Ovary (tissue), 7 donors: ENCODE measurements at regions not wholly inside any gene's neighbourhood (a gene's known extent, or its start where the extent isn't known, plus 50 kb on each side); places are given as distances from the start of the nearest gene placed in this dataset.

Experiments
- DNase-seq, 5 donors: peaks; one replicate each; pipeline ENCODE4 v3.0.0-alpha.2; 2019 to 2020
- H3K27ac ChIP-seq, 2 donors: fragments of 200-600 bp; one replicate each; pipeline versions ENCODE4 v1.5.1 to v1.8.0; 2019 to 2022
- H3K27me3 ChIP-seq: fragments of 200-600 bp; one replicate; pipeline ENCODE4 v1.8.0; 2022
- H3K36me3 ChIP-seq: fragments of 200-600 bp; sonication (generic); one replicate; pipeline ENCODE4 v1.5.1; 2019
- H3K4me1 ChIP-seq: one replicate; pipeline ENCODE4 v1.8.1; 2013; ENCODE audit warnings: mild to moderate bottlenecking, moderate library complexity; ENCODE audit not compliant: insufficient read depth
- H3K4me3 ChIP-seq: fragments of 200-600 bp; sonication (generic); one replicate; pipeline ENCODE4 v1.5.1; 2017
- H3K9me3 ChIP-seq, 2 donors: fragments of 200-600 bp in 1 of 2; sonication (generic) in 1 of 2; one replicate each; pipeline versions ENCODE4 v1.5.1 to v1.8.1; 2013 to 2019; ENCODE audit warnings: mild to moderate bottlenecking in 1 of 2, moderate library complexity in 1 of 2
- EP300 ChIP-seq: sonication (generic); formaldehyde crosslinking; IDR thresholded peaks from one replicate; pipeline ENCODE4 v1.6.1; 2017; ENCODE audit warnings: antibody characterized with exemption
- POLR2A ChIP-seq: fragments of 450-650 bp; IDR thresholded peaks from one replicate; pipeline ENCODE4 v1.6.1; 2017; ENCODE audit warnings: antibody characterized with exemption, mild to moderate bottlenecking, moderate library complexity
- WGBS, 3 donors: extraction: QIAGEN DNeasy Blood & Tissue Kit in 1 of 3; methylation state at CpG; one replicate each; pipeline versions ENCODE4 v1.1.5 to v1.1.7; 2013 to 2017; 5-methylcytosine and 5-hydroxymethylcytosine counted together
- intact Hi-C, 4 donors: fragments of 100-400 bp; cut with DNase I; formaldehyde crosslinking; loops; one replicate each; pipeline versions ENCODE4 v1.11.0 to v1.15.1; 2022 to 2023
- TF ChIP-seq, protein P1 (sequence below), 3 donors: fragments of 450-650 bp in 2 of 3; fragments of 200-600 bp in 1 of 3; IDR thresholded peaks; one replicate each; pipeline versions ENCODE4 v1.5.1 to v1.8.0; 2016 to 2022; ENCODE audit warnings: antibody characterized with exemption in 3 of 3, mild to moderate bottlenecking in 1 of 3
- donor health status: DM: no; HTN: no; CAD: no; lungs with moderate emphysema.
- donor health status: DM: no; HTN: no; CAD: no.
- donor health status: Bipolar disorder and iron deficiency.
- donor health status: DM: no; HTN: no; CAD: no.
- donor health status: DM: yes; HTN: yes; CAD: no.

DNA sequence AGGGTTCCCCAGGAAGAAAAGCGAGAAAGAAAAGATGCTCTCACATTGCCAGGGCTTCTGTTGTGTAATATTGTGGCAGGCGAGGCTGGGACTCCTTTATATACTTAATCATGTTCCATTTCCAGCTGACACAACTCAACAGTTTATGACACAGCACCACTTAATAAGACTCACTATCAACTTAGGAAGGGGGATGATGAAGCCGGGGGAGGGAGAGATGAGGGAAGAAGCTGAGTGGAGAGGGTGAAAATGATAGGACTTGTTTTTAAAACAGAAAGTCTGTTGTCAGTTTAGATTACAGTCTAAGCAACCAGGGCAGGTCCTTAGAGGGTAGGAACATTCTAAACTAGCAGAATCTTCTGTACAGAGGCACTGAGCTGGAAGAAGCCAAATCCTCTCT, 397.0 kb downstream of the NXPE2 start:
- no peaks in the 10 kb centered on the region for H3K4me1 ChIP-seq
- H3K4me3 ChIP-seq = no peak overlapping the region
- TF ChIP-seq EP300 (no peak), POLR2A (no peak)
- TF ChIP-seq, protein P1, sequence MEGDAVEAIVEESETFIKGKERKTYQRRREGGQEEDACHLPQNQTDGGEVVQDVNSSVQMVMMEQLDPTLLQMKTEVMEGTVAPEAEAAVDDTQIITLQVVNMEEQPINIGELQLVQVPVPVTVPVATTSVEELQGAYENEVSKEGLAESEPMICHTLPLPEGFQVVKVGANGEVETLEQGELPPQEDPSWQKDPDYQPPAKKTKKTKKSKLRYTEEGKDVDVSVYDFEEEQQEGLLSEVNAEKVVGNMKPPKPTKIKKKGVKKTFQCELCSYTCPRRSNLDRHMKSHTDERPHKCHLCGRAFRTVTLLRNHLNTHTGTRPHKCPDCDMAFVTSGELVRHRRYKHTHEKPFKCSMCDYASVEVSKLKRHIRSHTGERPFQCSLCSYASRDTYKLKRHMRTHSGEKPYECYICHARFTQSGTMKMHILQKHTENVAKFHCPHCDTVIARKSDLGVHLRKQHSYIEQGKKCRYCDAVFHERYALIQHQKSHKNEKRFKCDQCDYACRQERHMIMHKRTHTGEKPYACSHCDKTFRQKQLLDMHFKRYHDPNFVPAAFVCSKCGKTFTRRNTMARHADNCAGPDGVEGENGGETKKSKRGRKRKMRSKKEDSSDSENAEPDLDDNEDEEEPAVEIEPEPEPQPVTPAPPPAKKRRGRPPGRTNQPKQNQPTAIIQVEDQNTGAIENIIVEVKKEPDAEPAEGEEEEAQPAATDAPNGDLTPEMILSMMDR (IDR thresholded peaks at IDR 0.05) = no peak
- no peak for DNase-seq
- H3K9me3 ChIP-seq = no peaks in the 10 kb centered on the region
- no peaks in the 10 kb centered on the region for H3K27me3 ChIP-seq
- H3K36me3 ChIP-seq = no peaks in the 10 kb centered on the region
- 39 to 50% (median 42%) methylated on average over 3 of the region's 3 CpGs for WGBS, 3 donors
- H3K27ac ChIP-seq = no peak overlapping the region
- intact Hi-C loops = no loop called here

- Histone ChIP-seq H3K9me3 (no peaks in the 10 kb centered on the region), H3K4me1 (no peaks in the 10 kb centered on the region), H3K36me3 (no peaks in the 10 kb centered on the region), H3K27me3 (no peaks in the 10 kb centered on the region), H3K4me3 (no peak overlapping the region), H3K27ac (no peak overlapping the region)
- intact Hi-C loops = no loop called here
- no peak for TF ChIP-seq EP300
- TF ChIP-seq, protein P1 (IDR thresholded peaks at IDR 0.05) = no peak
- 7 to 18% (median 7%) methylated on average over 2 of the region's 2 CpGs for WGBS, 3 donors
- no peak for DNase-seq
Observed at GRCh38 chr11:115077740-115078139, 399.4 kb downstream of the NXPE2 start.

DNA sequence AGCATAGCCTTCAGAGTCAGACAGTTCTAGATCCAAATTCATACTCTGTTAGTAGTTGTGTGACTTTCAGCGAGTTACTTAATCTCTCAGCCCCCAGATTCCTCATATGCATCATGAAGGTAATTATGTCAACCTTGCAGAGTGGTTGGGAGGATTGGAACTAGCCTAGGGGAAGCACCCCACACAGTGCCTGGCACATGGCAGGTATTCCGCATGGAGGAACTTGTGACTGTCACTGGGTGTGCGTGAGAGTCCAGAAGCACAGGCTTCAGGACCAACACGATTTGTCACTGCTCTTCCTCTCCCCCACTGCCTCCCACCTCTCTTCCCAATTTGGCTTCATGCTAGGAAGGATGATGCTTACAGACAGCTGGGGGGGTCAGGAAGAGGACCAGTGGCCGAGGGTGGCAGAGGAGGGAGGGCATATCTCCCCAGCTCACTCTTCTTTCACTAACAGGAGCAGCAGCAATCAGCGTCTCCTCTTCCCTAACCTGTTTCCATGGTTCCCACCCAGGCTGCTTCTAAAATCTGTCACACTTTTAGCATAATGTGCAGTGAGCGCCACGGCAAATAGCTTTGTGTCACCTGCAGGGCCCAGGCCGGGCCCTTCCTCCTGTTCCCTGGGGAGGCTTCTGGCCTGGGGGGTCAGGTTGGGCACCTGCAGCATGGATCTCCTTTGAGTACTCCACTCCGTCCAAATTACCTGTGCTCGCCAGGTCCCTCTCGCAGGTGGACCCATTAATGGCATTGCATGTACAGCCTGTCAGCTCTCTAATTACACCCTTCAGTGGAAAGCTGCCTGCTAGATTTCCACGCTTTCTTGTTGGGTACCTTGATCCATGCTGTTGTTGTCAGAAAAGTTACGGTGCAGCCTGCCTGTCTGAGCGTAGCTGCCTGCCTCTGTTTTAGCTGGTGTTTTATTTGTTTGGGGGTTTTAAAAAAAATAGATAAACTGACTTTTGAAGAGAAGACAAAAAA, 400.4 kb downstream of the NXPE2 start:
- intact Hi-C loops = no loop called here
- Histone ChIP-seq H3K4me1 (no peaks in the 10 kb centered on the region), H3K9me3 (no peaks in the 10 kb centered on the region), H3K27me3 (no peaks in the 10 kb centered on the region), H3K27ac (no peak overlapping the region), H3K4me3 (no peak overlapping the region), H3K36me3 (no peaks in the 10 kb centered on the region)
- TF ChIP-seq, protein P1 (IDR thresholded peaks at IDR 0.05) = no peak
- TF ChIP-seq POLR2A (no peak), EP300 (no peak)
- no peak for DNase-seq
- 79 to 85% (median 79%) methylated on average over 15 of the region's 15 CpGs for WGBS, 3 donors

GRCh38 chr11:115080923-115081680, 402.8 kb downstream of the NXPE2 start:
- Histone ChIP-seq H3K9me3 (no peaks in the 10 kb centered on the region), H3K4me3 (no peak overlapping the region), H3K4me1 (no peaks in the 10 kb centered on the region), H3K36me3 (no peaks in the 10 kb centered on the region), H3K27ac (no peak overlapping the region), H3K27me3 (no peaks in the 10 kb centered on the region)
- intact Hi-C loops = no loop called here
- 78 to 85% (median 80%) methylated on average over 9 of the region's 9 CpGs for WGBS, 3 donors
- TF ChIP-seq, protein P1 (IDR thresholded peaks at IDR 0.05) = no peak
- TF ChIP-seq POLR2A (no peak), EP300 (no peak)
- DNase-seq = no peak
